GM12878 (cell line): ENCODE measurements at regions not wholly inside any gene's neighbourhood (a gene's known extent, or its start where the extent isn't known, plus 50 kb on each side); places are given as distances from the start of the nearest gene placed in this dataset.

Experiments used
- ATF7 ChIP-seq: fragments of 450-650 bp; IDR thresholded peaks from 2 replicates; pipeline ENCODE4 v1.6.1; 2016; ENCODE audit warnings: low read depth, mild to moderate bottlenecking
- BCL11A ChIP-seq: IDR thresholded peaks from 2 replicates; pipeline ENCODE4 v1.6.1; 2011; ENCODE audit warnings: low read depth, low read length
- BHLHE40 ChIP-seq, 2 experiments: fragments of 450-650 bp in 1 of 2; IDR thresholded peaks; 2 replicates each; pipeline ENCODE4 v1.6.1; 2011 to 2017; ENCODE audit warnings: low read depth in 2 of 2, borderline replicate concordance in 1 of 2, improper control_type of control experiment in 1 of 2, low read length in 1 of 2, mild to moderate bottlenecking in 1 of 2
- CREM ChIP-seq: IDR thresholded peaks from 2 replicates; pipeline ENCODE4 v1.6.1; 2014; ENCODE audit warnings: antibody characterized with exemption, low read depth
- EP300 ChIP-seq, 2 experiments: fragments of 150-350 bp in 1 of 2; IDR thresholded peaks; 2 replicates each; pipeline ENCODE4 v1.6.1; 2011 to 2012; ENCODE audit warnings: low read depth in 2 of 2, low read length in 2 of 2, borderline replicate concordance in 1 of 2, improper control_type of control experiment in 1 of 2, inconsistent platforms in 1 of 2; ENCODE audit not compliant: control insufficient read depth in 1 of 2
- FOXK2 ChIP-seq: fragments of 450-650 bp; IDR thresholded peaks from 2 replicates; pipeline ENCODE4 v1.6.1; 2017; ENCODE audit warnings: mild to moderate bottlenecking, moderate library complexity
- GATAD2B ChIP-seq: fragments of 450-650 bp; conservative IDR thresholded peaks from 2 replicates; pipeline ENCODE4 v1.6.1; 2017; ENCODE audit warnings: low read depth, mild to moderate bottlenecking, moderate library complexity
- HDAC2 ChIP-seq: fragments of 200-600 bp; sonication (generic); IDR thresholded peaks from 2 replicates; pipeline ENCODE4 v1.6.1; 2017
- JUND ChIP-seq: IDR thresholded peaks from 2 replicates; pipeline ENCODE4 v1.6.1; 2012; ENCODE audit warnings: low read depth, mild to moderate bottlenecking, low read length, improper control_type of control experiment, moderate library complexity
- LARP7 ChIP-seq: fragments of 450-650 bp; IDR thresholded peaks from 2 replicates; pipeline ENCODE4 v1.6.1; 2017; ENCODE audit warnings: mild to moderate bottlenecking
- MEF2A ChIP-seq: IDR thresholded peaks from 2 replicates; pipeline ENCODE4 v1.6.1; 2011; ENCODE audit warnings: low read depth, mild to moderate bottlenecking, low read length, moderate library complexity; ENCODE audit not compliant: insufficient read depth
- MXI1 ChIP-seq: fragments of 150-350 bp; IDR thresholded peaks from 2 replicates; pipeline ENCODE4 v1.6.1; 2011; ENCODE audit warnings: low read depth, mild to moderate bottlenecking, inconsistent platforms, low read length, improper control_type of control experiment
- NBN ChIP-seq: fragments of 450-650 bp; IDR thresholded peaks from 2 replicates; pipeline ENCODE4 v1.6.1; 2016
- NFYA ChIP-seq: IDR thresholded peaks from 2 replicates; pipeline ENCODE4 v1.6.1; 2011; ENCODE audit warnings: low read depth, mild to moderate bottlenecking, low read length, improper control_type of control experiment, borderline replicate concordance
- PAX8 ChIP-seq: fragments of 450-650 bp; IDR thresholded peaks from 2 replicates; pipeline ENCODE4 v1.6.1; 2017; ENCODE audit warnings: mild to moderate bottlenecking, moderate library complexity
- POLR2AphosphoS2 ChIP-seq: IDR thresholded peaks from 2 replicates; pipeline ENCODE4 v1.6.1; 2011; ENCODE audit warnings: low read depth, mild to moderate bottlenecking, low read length, improper control_type of control experiment, moderate library complexity
- POLR2AphosphoS5 ChIP-seq: IDR thresholded peaks from 2 replicates; pipeline ENCODE4 v1.6.1; 2011; ENCODE audit warnings: mild to moderate bottlenecking, low read length, inconsistent platforms
- RAD51 ChIP-seq: fragments of 450-650 bp; IDR thresholded peaks from 2 replicates; pipeline ENCODE4 v1.6.1; 2016; ENCODE audit warnings: moderate library complexity, mild to moderate bottlenecking, inconsistent platforms
- RCOR1 ChIP-seq: conservative IDR thresholded peaks from 2 replicates; pipeline ENCODE4 v1.6.1; 2012; ENCODE audit warnings: low read depth, low read length, improper control_type of control experiment
- RFX5 ChIP-seq: IDR thresholded peaks from 2 replicates; pipeline ENCODE4 v1.6.1; 2011; ENCODE audit warnings: low read depth, low read length, improper control_type of control experiment
- SIX5 ChIP-seq: IDR thresholded peaks from 2 replicates; pipeline ENCODE4 v1.6.1; 2011; ENCODE audit warnings: mild to moderate bottlenecking, low read depth, low read length, moderate library complexity; ENCODE audit not compliant: severe bottlenecking
- SUZ12 ChIP-seq: fragments of 200-600 bp; sonication (generic); IDR thresholded peaks from one replicate; pipeline ENCODE4 v1.6.1; 2018; ENCODE audit warnings: antibody characterized with exemption, mild to moderate bottlenecking; ENCODE audit not compliant: unreplicated experiment
- TARDBP ChIP-seq: IDR thresholded peaks from 2 replicates; pipeline ENCODE4 v1.6.1; 2016; ENCODE audit warnings: borderline replicate concordance
- TCF7 ChIP-seq: IDR thresholded peaks from 2 replicates; pipeline ENCODE4 v1.6.1; 2014; ENCODE audit warnings: antibody characterized with exemption, borderline replicate concordance
- ZNF274 ChIP-seq: IDR thresholded peaks from one replicate; pipeline ENCODE4 v1.8.0; 2011; ENCODE audit not compliant: insufficient read length, insufficient read depth
- ZZZ3 ChIP-seq: IDR thresholded peaks from 2 replicates; pipeline ENCODE4 v1.6.1; 2011; ENCODE audit warnings: low read depth; ENCODE audit not compliant: control insufficient read depth, insufficient read length
- TF ChIP-seq, protein P1 (sequence below): fragments of 150-350 bp; IDR thresholded peaks from 2 replicates; pipeline ENCODE4 v1.6.1; 2014; ENCODE audit warnings: mild to moderate bottlenecking, low read depth, low read length
- TF ChIP-seq, protein P2 (sequence below): fragments of 450-650 bp; formaldehyde crosslinking; IDR thresholded peaks from 2 replicates; pipeline ENCODE4 v1.4.0; 2022; ENCODE audit warnings: mild to moderate bottlenecking, moderate library complexity
- TF ChIP-seq, protein P3 (sequence below): fragments of 450-650 bp; IDR thresholded peaks from 2 replicates; pipeline ENCODE4 v1.6.1; 2014; ENCODE audit warnings: mild to moderate bottlenecking

DNA sequence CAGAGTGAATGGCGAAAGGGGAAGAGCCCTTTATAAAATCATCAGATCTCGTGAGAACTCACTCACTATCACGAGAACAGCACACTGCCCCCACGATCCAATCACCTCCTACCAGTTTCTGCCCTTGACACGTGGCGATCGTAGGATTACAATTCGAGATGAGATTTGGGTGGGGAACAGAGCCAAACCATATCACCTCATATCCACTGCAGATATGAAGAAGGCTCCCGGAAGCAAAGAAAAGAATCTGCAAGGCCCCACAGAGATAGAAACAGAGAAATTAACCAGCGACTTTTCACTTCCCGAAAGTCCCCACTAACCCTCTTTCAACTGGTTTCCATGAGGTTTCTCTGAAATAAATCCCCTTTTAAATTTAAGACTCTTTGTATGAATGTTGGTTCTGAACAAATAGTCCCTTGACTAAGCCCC lies 86.2 kb upstream of the IRF2BP2 start (continued):
- peak; percentile 36; the same call in 1 of the 2 replicates for TF ChIP-seq RAD51
- no peak for TF ChIP-seq MXI1
- TF ChIP-seq TCF7, result no peak
- TF ChIP-seq LARP7, result no peak
- TF ChIP-seq, protein P1, sequence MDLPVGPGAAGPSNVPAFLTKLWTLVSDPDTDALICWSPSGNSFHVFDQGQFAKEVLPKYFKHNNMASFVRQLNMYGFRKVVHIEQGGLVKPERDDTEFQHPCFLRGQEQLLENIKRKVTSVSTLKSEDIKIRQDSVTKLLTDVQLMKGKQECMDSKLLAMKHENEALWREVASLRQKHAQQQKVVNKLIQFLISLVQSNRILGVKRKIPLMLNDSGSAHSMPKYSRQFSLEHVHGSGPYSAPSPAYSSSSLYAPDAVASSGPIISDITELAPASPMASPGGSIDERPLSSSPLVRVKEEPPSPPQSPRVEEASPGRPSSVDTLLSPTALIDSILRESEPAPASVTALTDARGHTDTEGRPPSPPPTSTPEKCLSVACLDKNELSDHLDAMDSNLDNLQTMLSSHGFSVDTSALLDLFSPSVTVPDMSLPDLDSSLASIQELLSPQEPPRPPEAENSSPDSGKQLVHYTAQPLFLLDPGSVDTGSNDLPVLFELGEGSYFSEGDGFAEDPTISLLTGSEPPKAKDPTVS, result no peak
- TF ChIP-seq POLR2AphosphoS2, result no peak
- TF ChIP-seq ATF7, result peak; percentile 61; the same call in 1 of the 2 replicates
- no peak for TF ChIP-seq FOXK2
- TF ChIP-seq CREM, result peak; percentile 59; the same call in 1 of the 2 replicates
- peak; percentile 68; the same call in 1 of the 2 replicates for TF ChIP-seq NBN
- no peak for TF ChIP-seq HDAC2
- TF ChIP-seq POLR2AphosphoS5, result no peak
- no peak for TF ChIP-seq TARDBP
- peak; percentile 55 to 58; a peak in 2 of 4 replicates for TF ChIP-seq EP300 (IDR thresholded peaks at IDR 0.05; ENCODE audit: borderline replicate concordance in 1 of 2, control insufficient read depth in 1 of 2, low read depth in 2 of 2, low read length in 2 of 2)
- no peak for TF ChIP-seq RFX5
- no peak for TF ChIP-seq JUND
- 0 out of 2 replicates have a peak, but pooled peaks have one; percentile 36 for TF ChIP-seq BCL11A
- TF ChIP-seq RCOR1, result no peak
- TF ChIP-seq ZZZ3, result no peak
- peak; percentile 35 to 43; a peak in 1 of 4 replicates for TF ChIP-seq BHLHE40 (IDR thresholded peaks at IDR 0.05; ENCODE audit: borderline replicate concordance in 1 of 2, low read depth in 2 of 2, low read length in 1 of 2)
- no peak for TF ChIP-seq GATAD2B
- TF ChIP-seq SUZ12, result no peak
- no peak for TF ChIP-seq NFYA
- TF ChIP-seq, protein P2, sequence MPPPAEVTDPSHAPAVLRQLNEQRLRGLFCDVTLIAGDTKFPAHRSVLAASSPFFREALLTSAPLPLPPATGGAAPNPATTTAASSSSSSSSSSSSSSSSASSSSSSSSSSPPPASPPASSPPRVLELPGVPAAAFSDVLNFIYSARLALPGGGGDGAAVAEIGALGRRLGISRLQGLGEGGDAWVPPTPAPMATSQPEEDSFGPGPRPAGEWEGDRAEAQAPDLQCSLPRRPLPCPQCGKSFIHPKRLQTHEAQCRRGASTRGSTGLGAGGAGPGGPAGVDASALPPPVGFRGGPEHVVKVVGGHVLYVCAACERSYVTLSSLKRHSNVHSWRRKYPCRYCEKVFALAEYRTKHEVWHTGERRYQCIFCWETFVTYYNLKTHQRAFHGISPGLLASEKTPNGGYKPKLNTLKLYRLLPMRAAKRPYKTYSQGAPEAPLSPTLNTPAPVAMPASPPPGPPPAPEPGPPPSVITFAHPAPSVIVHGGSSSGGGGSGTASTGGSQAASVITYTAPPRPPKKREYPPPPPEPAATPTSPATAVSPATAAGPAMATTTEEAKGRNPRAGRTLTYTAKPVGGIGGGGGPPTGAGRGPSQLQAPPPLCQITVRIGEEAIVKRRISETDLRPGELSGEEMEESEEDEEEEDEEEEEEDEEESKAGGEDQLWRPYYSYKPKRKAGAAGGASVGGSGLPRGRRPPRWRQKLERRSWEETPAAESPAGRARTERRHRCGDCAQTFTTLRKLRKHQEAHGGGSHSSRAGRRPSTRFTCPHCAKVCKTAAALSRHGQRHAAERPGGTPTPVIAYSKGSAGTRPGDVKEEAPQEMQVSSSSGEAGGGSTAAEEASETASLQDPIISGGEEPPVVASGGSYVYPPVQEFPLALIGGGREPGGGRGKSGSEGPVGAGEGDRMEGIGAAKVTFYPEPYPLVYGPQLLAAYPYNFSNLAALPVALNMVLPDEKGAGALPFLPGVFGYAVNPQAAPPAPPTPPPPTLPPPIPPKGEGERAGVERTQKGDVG (CRISPR knock-in tag), result no peak
- no peak for TF ChIP-seq MEF2A
- TF ChIP-seq, protein P3, sequence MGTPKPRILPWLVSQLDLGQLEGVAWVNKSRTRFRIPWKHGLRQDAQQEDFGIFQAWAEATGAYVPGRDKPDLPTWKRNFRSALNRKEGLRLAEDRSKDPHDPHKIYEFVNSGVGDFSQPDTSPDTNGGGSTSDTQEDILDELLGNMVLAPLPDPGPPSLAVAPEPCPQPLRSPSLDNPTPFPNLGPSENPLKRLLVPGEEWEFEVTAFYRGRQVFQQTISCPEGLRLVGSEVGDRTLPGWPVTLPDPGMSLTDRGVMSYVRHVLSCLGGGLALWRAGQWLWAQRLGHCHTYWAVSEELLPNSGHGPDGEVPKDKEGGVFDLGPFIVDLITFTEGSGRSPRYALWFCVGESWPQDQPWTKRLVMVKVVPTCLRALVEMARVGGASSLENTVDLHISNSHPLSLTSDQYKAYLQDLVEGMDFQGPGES, result no peak
- TF ChIP-seq PAX8, result no peak
- TF ChIP-seq SIX5, result no peak
- TF ChIP-seq ZNF274, result no peak
